ENCODE measurements at regions not wholly inside any gene's neighbourhood (a gene's known extent, or its start where the extent isn't known, plus 50 kb on each side); places are given as distances from the start of the nearest gene placed in this dataset.

DNA sequence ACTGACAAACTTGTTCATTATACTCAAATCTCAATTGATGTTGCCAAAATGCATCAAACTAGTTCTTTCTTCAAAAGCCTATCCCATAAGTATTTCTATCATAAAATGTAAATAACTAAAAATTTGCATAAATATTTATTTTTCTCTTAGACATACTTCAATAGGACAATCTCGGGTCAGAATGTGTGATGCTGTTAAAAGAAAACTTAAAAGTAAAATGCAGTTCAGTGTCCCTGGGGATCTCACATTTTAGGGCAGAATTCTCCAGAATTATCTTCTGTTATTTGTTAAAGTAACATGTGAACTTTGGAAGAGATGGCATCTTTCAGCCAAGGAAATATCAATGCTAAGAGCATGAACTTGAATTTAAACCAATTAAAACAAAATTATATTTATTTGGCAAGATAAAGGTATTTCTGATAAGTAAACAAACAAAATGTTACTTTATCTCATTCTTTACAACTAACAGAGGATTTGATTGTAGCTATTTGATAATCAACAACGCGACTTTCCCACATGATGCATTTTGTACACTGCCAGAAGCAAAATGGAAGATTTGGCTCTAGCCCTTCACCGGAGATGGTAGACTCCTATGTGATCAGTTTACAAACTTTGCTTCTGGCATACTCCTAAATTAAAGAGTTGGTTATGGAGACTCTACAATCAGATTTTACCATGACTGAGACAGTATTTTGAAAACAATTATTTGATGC is 169.5 kb upstream of the EDNRB start:
- Mint-ChIP-seq H3K27ac (ENCODE audit: unreplicated experiment) (no peak overlapping the region), H3K9me3 (ENCODE audit: unreplicated experiment) (peaks cover 11% of the 10 kb centered on the region), H3K36me3 (ENCODE audit: unreplicated experiment) (no peaks in the 10 kb centered on the region), H3K27me3 (ENCODE audit: unreplicated experiment) (no peaks in the 10 kb centered on the region), H3K4me1 (ENCODE audit: unreplicated experiment) (no peaks in the 10 kb centered on the region), H3K4me3 (ENCODE audit: unreplicated experiment) (no peak overlapping the region)
- no peak for DNase-seq (ENCODE audit: extremely low spot score, unreplicated experiment)
- TF ChIP-seq, protein P1, sequence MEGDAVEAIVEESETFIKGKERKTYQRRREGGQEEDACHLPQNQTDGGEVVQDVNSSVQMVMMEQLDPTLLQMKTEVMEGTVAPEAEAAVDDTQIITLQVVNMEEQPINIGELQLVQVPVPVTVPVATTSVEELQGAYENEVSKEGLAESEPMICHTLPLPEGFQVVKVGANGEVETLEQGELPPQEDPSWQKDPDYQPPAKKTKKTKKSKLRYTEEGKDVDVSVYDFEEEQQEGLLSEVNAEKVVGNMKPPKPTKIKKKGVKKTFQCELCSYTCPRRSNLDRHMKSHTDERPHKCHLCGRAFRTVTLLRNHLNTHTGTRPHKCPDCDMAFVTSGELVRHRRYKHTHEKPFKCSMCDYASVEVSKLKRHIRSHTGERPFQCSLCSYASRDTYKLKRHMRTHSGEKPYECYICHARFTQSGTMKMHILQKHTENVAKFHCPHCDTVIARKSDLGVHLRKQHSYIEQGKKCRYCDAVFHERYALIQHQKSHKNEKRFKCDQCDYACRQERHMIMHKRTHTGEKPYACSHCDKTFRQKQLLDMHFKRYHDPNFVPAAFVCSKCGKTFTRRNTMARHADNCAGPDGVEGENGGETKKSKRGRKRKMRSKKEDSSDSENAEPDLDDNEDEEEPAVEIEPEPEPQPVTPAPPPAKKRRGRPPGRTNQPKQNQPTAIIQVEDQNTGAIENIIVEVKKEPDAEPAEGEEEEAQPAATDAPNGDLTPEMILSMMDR (IDR thresholded peaks at IDR 0.05) = no peak

DNA sequence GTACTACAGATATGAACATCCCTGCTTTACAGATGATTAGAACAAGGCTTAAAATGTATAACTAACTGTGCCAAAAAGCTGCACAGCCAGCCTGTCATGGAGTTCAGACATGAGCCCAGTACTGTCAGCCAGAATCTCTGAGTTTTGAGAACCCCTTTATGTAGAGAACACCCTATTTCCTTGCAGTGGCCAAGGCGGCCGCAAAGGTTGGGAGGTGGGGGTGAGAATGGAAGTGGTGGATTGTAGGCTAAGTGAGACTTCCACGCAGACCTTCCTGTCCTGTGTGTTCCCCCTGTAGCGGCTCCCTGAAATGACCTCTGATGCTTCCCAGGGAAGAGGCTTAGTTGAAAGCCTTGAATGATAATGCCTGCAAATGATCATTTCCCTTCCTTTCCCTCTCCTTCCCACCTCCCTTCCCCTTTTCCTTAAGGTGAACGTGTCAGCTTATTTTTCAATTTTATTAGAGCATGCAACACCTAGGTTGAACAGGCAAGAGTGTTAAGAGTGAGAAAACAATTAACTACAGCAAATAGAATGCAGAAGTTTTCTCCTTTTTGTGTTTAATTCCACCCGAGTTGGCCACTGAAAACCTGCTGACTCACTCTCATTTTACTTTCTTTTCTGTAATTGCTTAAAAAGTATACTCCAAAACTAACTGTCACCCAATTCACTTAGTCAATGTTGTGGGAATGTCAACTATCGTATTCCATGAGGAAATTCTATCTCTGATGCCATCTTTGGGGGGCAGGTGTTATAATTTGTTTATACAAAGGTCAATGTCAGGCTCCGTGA is 167.0 kb upstream of the EDNRB start:
- TF ChIP-seq, protein P1 (IDR thresholded peaks at IDR 0.05) = no peak
- Mint-ChIP-seq H3K27me3 (ENCODE audit: unreplicated experiment) (no peaks in the 10 kb centered on the region), H3K27ac (ENCODE audit: unreplicated experiment) (no peak overlapping the region), H3K36me3 (ENCODE audit: unreplicated experiment) (no peaks in the 10 kb centered on the region), H3K4me3 (ENCODE audit: unreplicated experiment) (no peak overlapping the region), H3K4me1 (ENCODE audit: unreplicated experiment) (no peaks in the 10 kb centered on the region), H3K9me3 (ENCODE audit: unreplicated experiment) (peaks cover 22% of the 10 kb centered on the region)
- DNase-seq (ENCODE audit: extremely low spot score, unreplicated experiment) = no peak

DNA sequence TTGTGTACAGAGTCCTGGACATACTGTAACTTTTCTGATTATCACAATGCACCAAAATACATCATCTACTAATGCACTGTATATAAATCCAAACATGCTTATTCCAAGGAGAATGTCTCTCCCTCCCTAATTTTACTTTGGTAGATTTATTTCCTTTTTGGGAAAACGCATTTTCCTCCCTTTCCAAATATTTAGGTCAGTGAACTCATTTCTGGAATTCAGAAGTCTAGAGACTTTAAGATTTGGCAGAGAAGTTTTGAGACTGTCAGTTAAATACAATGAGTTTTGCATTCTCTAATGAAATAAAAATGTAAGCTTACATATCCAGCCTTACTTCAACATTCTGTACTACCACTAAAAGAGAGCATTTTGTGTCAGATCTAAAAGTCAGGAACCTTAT is 165.8 kb upstream of the EDNRB start:
- H3K4me3 Mint-ChIP-seq (ENCODE audit: unreplicated experiment) = no peak overlapping the region
- DNase-seq (ENCODE audit: extremely low spot score, unreplicated experiment) = no peak
- no peaks in the 10 kb centered on the region for H3K4me1 Mint-ChIP-seq (ENCODE audit: unreplicated experiment)
- peaks cover 23% of the 10 kb centered on the region for H3K9me3 Mint-ChIP-seq (ENCODE audit: unreplicated experiment)
- no peak overlapping the region for H3K27ac Mint-ChIP-seq (ENCODE audit: unreplicated experiment)
- TF ChIP-seq, protein P1 (IDR thresholded peaks at IDR 0.05) = no peak
- no peaks in the 10 kb centered on the region for H3K36me3 Mint-ChIP-seq (ENCODE audit: unreplicated experiment)
- no peaks in the 10 kb centered on the region for H3K27me3 Mint-ChIP-seq (ENCODE audit: unreplicated experiment)

- TF ChIP-seq, protein P1 (IDR thresholded peaks at IDR 0.05) = no peak
- no peak for DNase-seq (ENCODE audit: extremely low spot score, unreplicated experiment)
Measured at GRCh38 chr13:78078168-78078567, 159.5 kb upstream of the EDNRB start.

GRCh38 chr13:78067290-78067689 is 148.7 kb upstream of the EDNRB start:
- no peak overlapping the region for H3K4me3 Mint-ChIP-seq (ENCODE audit: unreplicated experiment)
- H3K27me3 Mint-ChIP-seq (ENCODE audit: unreplicated experiment) = no peaks in the 10 kb centered on the region
- TF ChIP-seq, protein P1 (IDR thresholded peaks at IDR 0.05) = no peak
- H3K36me3 Mint-ChIP-seq (ENCODE audit: unreplicated experiment) = no peaks in the 10 kb centered on the region
- DNase-seq (ENCODE audit: extremely low spot score, unreplicated experiment) = no peak
- H3K4me1 Mint-ChIP-seq (ENCODE audit: unreplicated experiment) = no peaks in the 10 kb centered on the region
- H3K27ac Mint-ChIP-seq (ENCODE audit: unreplicated experiment) = no peak overlapping the region
- no peaks in the 10 kb centered on the region for H3K9me3 Mint-ChIP-seq (ENCODE audit: unreplicated experiment)

More at GRCh38 chr13:78078168-78078567, 159.5 kb upstream of the EDNRB start:
- Mint-ChIP-seq H3K4me1 (ENCODE audit: unreplicated experiment) (no peaks in the 10 kb centered on the region), H3K36me3 (ENCODE audit: unreplicated experiment) (no peaks in the 10 kb centered on the region), H3K27me3 (ENCODE audit: unreplicated experiment) (no peaks in the 10 kb centered on the region), H3K9me3 (ENCODE audit: unreplicated experiment) (peaks cover 21% of the 10 kb centered on the region), H3K4me3 (ENCODE audit: unreplicated experiment) (no peak overlapping the region), H3K27ac (ENCODE audit: unreplicated experiment) (no peak overlapping the region)
